ENCODE measurements at regions not wholly inside any gene's neighbourhood (a gene's known extent, or its start where the extent isn't known, plus 50 kb on each side); places are given as distances from the start of the nearest gene placed in this dataset.

DNA sequence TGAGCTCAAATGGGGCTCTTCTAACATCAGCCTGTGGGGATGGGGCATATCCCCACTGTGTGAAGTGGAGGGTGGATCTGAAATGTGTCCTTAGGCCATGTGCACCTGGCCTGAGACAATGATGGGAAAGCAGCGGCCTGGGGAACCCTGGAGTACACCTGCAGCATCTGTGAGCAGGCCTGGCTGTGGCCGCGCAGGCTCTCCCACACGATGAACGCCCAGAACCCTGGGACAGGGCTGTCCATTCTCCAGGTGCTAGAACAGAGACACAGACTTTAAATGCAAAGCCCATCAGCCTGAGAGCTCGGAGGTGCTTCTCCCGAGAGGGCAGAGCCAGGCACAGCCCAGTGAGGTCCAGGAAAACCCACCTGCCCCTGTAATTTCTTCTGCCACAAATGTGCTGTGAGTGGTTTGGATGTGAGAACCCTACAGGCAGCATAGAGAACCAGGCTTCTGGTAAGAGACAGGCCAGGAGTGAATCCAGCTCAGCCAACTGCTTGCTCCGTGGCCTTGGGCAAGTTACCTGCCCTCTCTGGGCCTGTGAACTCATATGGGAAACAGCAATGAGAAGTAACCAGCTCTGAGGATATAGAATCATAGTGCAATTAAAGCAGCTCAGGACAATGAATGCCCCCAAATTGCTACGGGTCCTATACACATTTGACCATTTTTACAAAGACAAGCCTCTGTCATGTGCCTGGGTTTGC, 167.9 kb downstream of the SHANK2 start:
- 88 to 90% methylated on average over 2 to 3 of the region's 9 CpGs for WGBS, 2 donors (ENCODE audit: low coverage in 1 of 2)
- no peak for TF ChIP-seq EP300 (IDR thresholded peaks at IDR 0.05)
- no peaks in the 10 kb centered on the region for H3K4me1 ChIP-seq
- no peak overlapping the region for H3K27ac ChIP-seq
- H3K27me3 ChIP-seq = peaks cover 3% of the 10 kb centered on the region
- H3K36me3 ChIP-seq = no peaks in the 10 kb centered on the region
- H3K9me3 ChIP-seq = no peaks in the 10 kb centered on the region
- ATAC-seq = no peak
- no peak overlapping the region for H3K4me3 ChIP-seq

DNA sequence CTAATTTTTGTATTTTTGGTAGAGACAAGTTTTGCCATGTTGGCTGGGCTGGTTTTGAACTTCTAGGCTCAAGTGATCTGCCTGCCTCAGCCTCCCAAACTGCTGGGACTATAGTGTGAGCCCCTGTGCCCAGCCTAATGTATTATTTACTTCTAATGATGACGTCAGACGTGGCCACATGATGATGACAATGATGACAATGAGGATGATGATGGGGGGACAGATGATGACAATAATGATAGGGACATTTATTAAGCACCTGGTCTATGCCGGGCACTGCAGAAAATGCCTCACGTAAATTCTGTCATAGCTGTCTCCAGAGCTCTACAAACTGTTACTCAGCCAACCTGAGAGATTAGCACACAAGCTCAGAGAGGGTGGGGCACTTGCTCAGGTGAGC, 169.3 kb downstream of the SHANK2 start:
- no peak overlapping the region for H3K4me3 ChIP-seq
- H3K4me1 ChIP-seq = no peaks in the 10 kb centered on the region
- H3K9me3 ChIP-seq = peaks cover 0 to 1% (median 0%) of the 10 kb centered on the region in 3 donors
- TF ChIP-seq CTCF (IDR thresholded peaks at IDR 0.05) (no peak), POLR2A (IDR thresholded peaks at IDR 0.05) (no peak), POLR2AphosphoS5 (IDR thresholded peaks at IDR 0.05) (no peak), EP300 (IDR thresholded peaks at IDR 0.05) (no peak)
- peaks cover 3% of the 10 kb centered on the region for H3K27me3 ChIP-seq
- H3K27ac ChIP-seq = no peak overlapping the region
- ATAC-seq = no peak
- WGBS, 2 donors (ENCODE audit: low coverage in 1 of 2) = 72 to 100% methylated on average over 1 to 4 of the region's 4 CpGs
- H3K36me3 ChIP-seq = no peaks in the 10 kb centered on the region

- no peak for ATAC-seq
- TF ChIP-seq POLR2A (IDR thresholded peaks at IDR 0.05) = no peak
- no peak for TF ChIP-seq POLR2AphosphoS5 (IDR thresholded peaks at IDR 0.05)
- TF ChIP-seq CTCF (IDR thresholded peaks at IDR 0.05) = no peak
- no peak for TF ChIP-seq EP300 (IDR thresholded peaks at IDR 0.05)
- 92 to 100% methylated on average over 2 of the region's 9 CpGs for WGBS, 2 donors (ENCODE audit: low coverage in 1 of 2)
- Histone ChIP-seq H3K4me1 (no peaks in the 10 kb centered on the region), H3K27me3 (peaks cover 3% of the 10 kb centered on the region), H3K36me3 (no peaks in the 10 kb centered on the region), H3K4me3 (no peak overlapping the region), H3K9me3 (peaks cover 0 to 8% (median 0%) of the 10 kb centered on the region in 3 donors), H3K27ac (no peak overlapping the region)
These were observed 169.9 kb downstream of the SHANK2 start for GRCh38 chr11:71082454-71082853.

DNA sequence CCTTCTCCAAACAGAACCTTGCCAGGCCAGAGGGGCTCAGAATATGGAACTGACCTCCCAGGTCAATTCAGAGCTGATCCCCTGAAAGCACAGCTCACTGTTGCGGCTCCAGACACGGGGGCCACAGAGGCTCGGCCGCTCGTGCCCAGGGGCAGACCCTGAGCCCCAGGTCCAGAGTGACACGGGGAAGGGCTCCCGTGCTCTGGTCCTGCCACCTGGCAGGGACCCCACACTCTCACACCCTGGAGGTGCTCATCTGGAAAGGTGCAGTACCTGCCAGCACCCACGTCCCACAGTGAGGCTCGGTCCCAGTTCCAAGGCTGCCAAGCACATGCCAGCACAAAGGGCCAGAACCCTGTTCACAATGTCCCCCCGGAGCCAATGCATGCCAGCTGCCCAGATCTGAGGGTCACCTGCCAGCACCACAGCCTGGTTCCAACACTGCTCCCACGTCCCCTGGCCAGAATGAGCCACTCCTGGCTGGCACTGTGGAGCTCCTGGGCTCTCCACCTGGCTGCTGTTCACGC, 170.6 kb downstream of the SHANK2 start:
- no peak overlapping the region for H3K4me3 ChIP-seq
- no peaks in the 10 kb centered on the region for H3K4me1 ChIP-seq
- peaks cover 0 to 9% (median 0%) of the 10 kb centered on the region in 3 donors for H3K9me3 ChIP-seq
- no peak overlapping the region for H3K27ac ChIP-seq
- ATAC-seq = no peak
- peaks cover 3% of the 10 kb centered on the region for H3K27me3 ChIP-seq
- TF ChIP-seq POLR2AphosphoS5 (IDR thresholded peaks at IDR 0.05) = no peak
- no peak for TF ChIP-seq CTCF (IDR thresholded peaks at IDR 0.05)
- no peak for TF ChIP-seq POLR2A (IDR thresholded peaks at IDR 0.05)
- TF ChIP-seq EP300 (IDR thresholded peaks at IDR 0.05) = no peak
- WGBS, 2 donors (ENCODE audit: low coverage in 1 of 2) = 70% methylated on average over 2 of the region's 12 CpGs; no CpG with 5 or more reads in 1 of the 2 donors
- no peaks in the 10 kb centered on the region for H3K36me3 ChIP-seq

DNA sequence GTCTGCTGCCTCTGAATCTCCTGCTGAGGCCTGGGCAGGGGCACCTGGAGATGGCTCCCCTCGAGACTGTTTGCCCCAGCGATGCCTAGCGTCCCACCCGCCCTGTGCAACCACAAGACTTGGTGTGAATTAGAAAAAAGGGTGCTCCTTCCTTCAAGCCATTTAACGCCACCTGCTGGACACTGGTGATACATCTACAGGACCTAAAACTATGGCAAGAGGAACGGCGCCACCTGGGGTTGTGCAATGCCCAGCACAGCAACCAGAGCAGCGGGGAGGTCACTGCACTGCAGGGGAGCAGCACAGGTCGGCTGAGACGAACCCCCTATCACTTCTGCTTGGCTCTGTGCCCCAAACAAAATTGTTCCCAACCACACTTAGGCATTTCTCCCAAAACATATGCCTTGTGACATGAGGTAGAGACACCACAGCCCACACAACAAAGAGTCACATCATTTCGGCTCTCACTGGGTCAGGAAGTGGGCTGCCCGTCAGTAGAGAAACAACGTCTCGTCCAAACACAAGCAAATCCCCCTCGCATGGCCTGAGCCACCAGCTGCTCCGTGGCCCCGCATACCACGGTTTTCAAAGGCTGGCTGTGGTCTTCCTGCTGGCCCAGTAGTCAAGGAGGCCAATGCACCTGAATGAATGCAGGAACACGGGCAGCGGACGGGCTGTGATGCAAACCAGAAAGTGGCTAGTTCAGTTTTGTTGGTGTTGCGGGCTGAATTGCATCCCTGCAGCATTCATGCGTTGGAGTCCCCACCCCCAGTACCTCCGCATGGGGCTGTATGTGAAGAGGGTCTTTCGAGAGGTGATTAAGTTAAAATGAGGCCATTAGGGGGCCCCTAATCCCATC, 171.9 kb downstream of the SHANK2 start:
- 56 to 72% methylated on average over 8 to 13 of the region's 25 CpGs for WGBS, 2 donors (ENCODE audit: low coverage in 1 of 2)
- ATAC-seq = no peak

More for the DNA sequence above, 171.9 kb downstream of the SHANK2 start:
- TF ChIP-seq POLR2AphosphoS5 (IDR thresholded peaks at IDR 0.05) = no peak
- peak in 3 of 4 experiments; percentile 59 to 80 (median 75) for TF ChIP-seq CTCF (IDR thresholded peaks at IDR 0.05)
- Histone ChIP-seq H3K27me3 (peaks cover 3% of the 10 kb centered on the region), H3K9me3 (peaks cover 0 to 9% (median 0%) of the 10 kb centered on the region in 3 donors), H3K4me3 (no peak overlapping the region), H3K4me1 (no peaks in the 10 kb centered on the region), H3K27ac (no peak overlapping the region), H3K36me3 (no peaks in the 10 kb centered on the region)

Measured in gastroesophageal sphincter (tissue), 4 donors.